ENCODE measurements at regions not wholly inside any gene's neighbourhood (a gene's known extent, or its start where the extent isn't known, plus 50 kb on each side); places are given as distances from the start of the nearest gene placed in this dataset.

GRCh38 chr1:59083946-59084865 lies 212.7 kb upstream of the FGGY start:
- H3K4me3 Mint-ChIP-seq, result peak overlapping the region in 3 of 10 donors; percentile 8 to 58 (median 38)
- POLR2A ChIA-PET, result interaction anchor here (0.9 kb wide), 1 partner anchor 22 kb away, joined by 3 read pairs; no protein-coding TSS in a partner anchor
- no peaks in the 10 kb centered on the region for H3K27me3 Mint-ChIP-seq
- peaks cover 0 to 6% (median 0%) of the 10 kb centered on the region in 9 donors for H3K9me3 Mint-ChIP-seq
- H3K36me3 Mint-ChIP-seq, result peaks cover 0 to 7% (median 2%) of the 10 kb centered on the region in 3 donors
- ATAC-seq (peak in 1 of 2 donors; percentile 33), DNase-seq (peak in 1 of 10 donors; percentile 15)
- H3K27ac Mint-ChIP-seq, result peak overlapping the region in 8 of 10 donors; percentile 1 to 82 (median 44)
- H3K4me1 Mint-ChIP-seq, result peaks cover 7 to 12% (median 10%) of the 10 kb centered on the region in 4 donors

GRCh38 chr1:59085101-59085500 lies 211.8 kb upstream of the FGGY start:
- Mint-ChIP-seq H3K4me1 (peaks cover 7 to 12% (median 10%) of the 10 kb centered on the region in 4 donors), H3K9me3 (peaks cover 0 to 12% (median 2%) of the 10 kb centered on the region in 9 donors), H3K27me3 (no peaks in the 10 kb centered on the region), H3K27ac (peak overlapping the region in 2 of 10 donors; percentile 13 to 16), H3K36me3 (peaks cover 0 to 10% (median 4%) of the 10 kb centered on the region in 3 donors), H3K4me3 (no peak overlapping the region)
- POLR2A ChIA-PET, result no interaction called here
- ATAC-seq (no peak), DNase-seq (no peak)

- Mint-ChIP-seq H3K36me3 (peaks cover 0 to 10% (median 4%) of the 10 kb centered on the region in 3 donors), H3K27ac (no peak overlapping the region), H3K27me3 (no peaks in the 10 kb centered on the region), H3K4me3 (no peak overlapping the region), H3K4me1 (peaks cover 5 to 8% (median 6%) of the 10 kb centered on the region in 4 donors), H3K9me3 (peaks cover 0 to 12% (median 2%) of the 10 kb centered on the region in 9 donors)
- POLR2A ChIA-PET, result no interaction called here
- DNase-seq (no peak), ATAC-seq (no peak)
Observed at GRCh38 chr1:59089036-59089798, 207.7 kb upstream of the FGGY start.

GRCh38 chr1:59089922-59090457 lies 206.9 kb upstream of the FGGY start:
- DNase-seq (no peak), ATAC-seq (no peak)
- Mint-ChIP-seq H3K27ac (peak overlapping the region in 1 of 10 donors; percentile 8), H3K9me3 (peaks cover 0 to 12% (median 2%) of the 10 kb centered on the region in 9 donors), H3K4me3 (no peak overlapping the region), H3K36me3 (peaks cover 0 to 10% (median 4%) of the 10 kb centered on the region in 3 donors), H3K4me1 (peaks cover 0 to 2% (median 0%) of the 10 kb centered on the region in 4 donors), H3K27me3 (no peaks in the 10 kb centered on the region)
- POLR2A ChIA-PET, result no interaction called here

GRCh38 chr1:59092126-59092525 lies 204.8 kb upstream of the FGGY start:
- Mint-ChIP-seq H3K4me3 (no peak overlapping the region), H3K36me3 (peaks cover 0 to 10% (median 4%) of the 10 kb centered on the region in 3 donors), H3K4me1 (peaks cover 0 to 14% (median 0%) of the 10 kb centered on the region in 4 donors), H3K27ac (no peak overlapping the region), H3K9me3 (peaks cover 0 to 12% (median 2%) of the 10 kb centered on the region in 9 donors), H3K27me3 (no peaks in the 10 kb centered on the region)
- POLR2A ChIA-PET, result no interaction called here
- ATAC-seq (no peak), DNase-seq (no peak)

- H3K27me3 Mint-ChIP-seq, result peaks cover 0 to 9% (median 0%) of the 10 kb centered on the region in 5 donors
- POLR2A ChIA-PET, result no interaction called here
- peak overlapping the region in 2 of 10 donors; percentile 8 to 10 for H3K27ac Mint-ChIP-seq
- peaks cover 0 to 15% (median 0%) of the 10 kb centered on the region in 4 donors for H3K4me1 Mint-ChIP-seq
- H3K9me3 Mint-ChIP-seq, result peaks cover 0 to 8% (median 0%) of the 10 kb centered on the region in 9 donors
- DNase-seq (no peak), ATAC-seq (no peak)
- no peak overlapping the region for H3K4me3 Mint-ChIP-seq
- H3K36me3 Mint-ChIP-seq, result peaks cover 0 to 6% (median 4%) of the 10 kb centered on the region in 3 donors
Observed at GRCh38 chr1:59094001-59094400, 202.9 kb upstream of the FGGY start.

- POLR2A ChIA-PET, result no interaction called here
- no peak for DNase-seq
- Mint-ChIP-seq H3K9me3 (peaks cover 0 to 2% (median 0%) of the 10 kb centered on the region in 9 donors), H3K4me1 (peaks cover 0 to 15% (median 0%) of the 10 kb centered on the region in 4 donors), H3K27me3 (peaks cover 0 to 9% (median 0%) of the 10 kb centered on the region in 5 donors), H3K4me3 (no peak overlapping the region), H3K36me3 (no peaks in the 10 kb centered on the region), H3K27ac (peak overlapping the region in 1 of 10 donors; percentile 0)
- ATAC-seq, result no peak
Observed at GRCh38 chr1:59096501-59096900, 200.4 kb upstream of the FGGY start.

GRCh38 chr1:59098655-59099054 lies 198.2 kb upstream of the FGGY start:
- H3K4me3 Mint-ChIP-seq, result no peak overlapping the region
- no peak overlapping the region for H3K27ac Mint-ChIP-seq
- POLR2A ChIA-PET, result no interaction called here
- no peaks in the 10 kb centered on the region for H3K36me3 Mint-ChIP-seq
- ATAC-seq, result no peak
- H3K9me3 Mint-ChIP-seq, result peaks cover 0 to 2% (median 0%) of the 10 kb centered on the region in 9 donors
- DNase-seq, result no peak
- peaks cover 0 to 15% (median 0%) of the 10 kb centered on the region in 4 donors for H3K4me1 Mint-ChIP-seq
- peaks cover 0 to 9% (median 0%) of the 10 kb centered on the region in 5 donors for H3K27me3 Mint-ChIP-seq

- Mint-ChIP-seq H3K4me1 (peaks cover 0 to 13% (median under 1%) of the 10 kb centered on the region in 4 donors), H3K36me3 (no peaks in the 10 kb centered on the region), H3K4me3 (no peak overlapping the region), H3K9me3 (peaks cover 0 to 2% (median 0%) of the 10 kb centered on the region in 9 donors), H3K27me3 (peaks cover 0 to 9% (median 0%) of the 10 kb centered on the region in 5 donors), H3K27ac (no peak overlapping the region)
- ATAC-seq (no peak), DNase-seq (no peak)
- POLR2A ChIA-PET, result no interaction called here
Observed at GRCh38 chr1:59100708-59101374, 196.1 kb upstream of the FGGY start.

- H3K27ac Mint-ChIP-seq, result no peak overlapping the region
- POLR2A ChIA-PET, result no interaction called here
- H3K36me3 Mint-ChIP-seq, result no peaks in the 10 kb centered on the region
- no peak for DNase-seq
- no peak overlapping the region for H3K4me3 Mint-ChIP-seq
- peaks cover 0 to 7% (median under 1%) of the 10 kb centered on the region in 4 donors for H3K4me1 Mint-ChIP-seq
- H3K27me3 Mint-ChIP-seq, result peaks cover 0 to 9% (median 0%) of the 10 kb centered on the region in 5 donors
- no peak for ATAC-seq
- H3K9me3 Mint-ChIP-seq, result peaks cover 0 to 2% (median 0%) of the 10 kb centered on the region in 9 donors
Observed at GRCh38 chr1:59101518-59101917, 195.4 kb upstream of the FGGY start.

- no peaks in the 10 kb centered on the region for H3K36me3 Mint-ChIP-seq
- no peak overlapping the region for H3K4me3 Mint-ChIP-seq
- peaks cover 0 to 2% (median 0%) of the 10 kb centered on the region in 9 donors for H3K9me3 Mint-ChIP-seq
- no peak for DNase-seq
- POLR2A ChIA-PET, result no interaction called here
- peaks cover 0 to 1% (median 0%) of the 10 kb centered on the region in 4 donors for H3K4me1 Mint-ChIP-seq
- H3K27me3 Mint-ChIP-seq, result no peaks in the 10 kb centered on the region
- H3K27ac Mint-ChIP-seq, result no peak overlapping the region
- ATAC-seq, result no peak
Observed at GRCh38 chr1:59103457-59103856, 193.4 kb upstream of the FGGY start.

GRCh38 chr1:59104191-59104760 lies 192.6 kb upstream of the FGGY start:
- H3K4me1 Mint-ChIP-seq, result peaks cover 0 to 1% (median 0%) of the 10 kb centered on the region in 4 donors
- no peak overlapping the region for H3K4me3 Mint-ChIP-seq
- H3K36me3 Mint-ChIP-seq, result no peaks in the 10 kb centered on the region
- no peak overlapping the region for H3K27ac Mint-ChIP-seq
- no peak for DNase-seq
- H3K27me3 Mint-ChIP-seq, result no peaks in the 10 kb centered on the region
- POLR2A ChIA-PET, result no interaction called here
- H3K9me3 Mint-ChIP-seq, result peaks cover 0 to 2% (median 0%) of the 10 kb centered on the region in 9 donors
- ATAC-seq, result no peak

All from naive thymus-derived CD8-positive, alpha-beta T cell (primary cell).